ENCODE measurements at regions not wholly inside any gene's neighbourhood (a gene's known extent, or its start where the extent isn't known, plus 50 kb on each side); places are given as distances from the start of the nearest gene placed in this dataset.

GRCh38 chr16:26342621-26343020 is 650.9 kb downstream of the HS3ST4 start:
- TF ChIP-seq CTCF (conservative IDR thresholded peaks at IDR 0.05 in 1 of 2, IDR thresholded peaks at IDR 0.05 in 1 of 2; ENCODE audit: low read depth in 1 of 2, low read length in 2 of 2) = no peak
- TF ChIP-seq EZH2 (IDR thresholded peaks at IDR 0.05; ENCODE audit: low read length, missing control alignments) = no peak

Measured in fibroblast of lung (primary cell).